ENCODE measurements at regions not wholly inside any gene's neighbourhood (a gene's known extent, or its start where the extent isn't known, plus 50 kb on each side); places are given as distances from the start of the nearest gene placed in this dataset.

- H3K4me3 ChIP-seq (ENCODE audit: low read length in 2 of 2) = no peak overlapping the region
- DNase-seq (ENCODE audit: low spot score) = no peak
- H3K4me1 ChIP-seq (ENCODE audit: control insufficient read depth in 2 of 2, insufficient read depth in 1 of 2, low read depth in 1 of 2, low read length in 2 of 2) = peaks cover 0 to 1% of the 10 kb centered on the region in 2 donors
- no peak overlapping the region for H2BK120ac ChIP-seq (ENCODE audit: low read depth, low read length)
- H3K4ac ChIP-seq (ENCODE audit: low read length) = no peak overlapping the region
- H3K27me3 ChIP-seq (ENCODE audit: control insufficient read depth in 3 of 3, insufficient read depth in 3 of 3, low read depth in 1 of 3, low read length in 3 of 3) = no peaks in the 10 kb centered on the region
- H2BK15ac ChIP-seq (ENCODE audit: low read length) = no peak overlapping the region
- no peak overlapping the region for H2BK12ac ChIP-seq (ENCODE audit: low read length)
- no peak overlapping the region for H2AK5ac ChIP-seq (ENCODE audit: low read depth, low read length)
- H3K4me2 ChIP-seq (ENCODE audit: insufficient read depth, low read length, poor library complexity, severe bottlenecking) = no peak overlapping the region
- no peak overlapping the region for H3K18ac ChIP-seq (ENCODE audit: low read length)
- no peaks in the 10 kb centered on the region for H3K9me3 ChIP-seq (replicated peaks in 1 of 2; ENCODE audit: control insufficient read depth in 2 of 2, insufficient read depth in 1 of 2, low read depth in 1 of 2, low read length in 2 of 2)
- H3K27ac ChIP-seq (replicated peaks; ENCODE audit: low read length) = no peak overlapping the region
- no peak overlapping the region for H4K8ac ChIP-seq (ENCODE audit: low read depth, low read length)
- H2AFZ ChIP-seq (ENCODE audit: low read length) = no peak overlapping the region
- no peak overlapping the region for H3K14ac ChIP-seq (ENCODE audit: low read length)
- no peak overlapping the region for H3K9ac ChIP-seq (ENCODE audit: low read depth, low read length, poor library complexity)
- H4K91ac ChIP-seq (ENCODE audit: low read depth, low read length, poor library complexity) = no peak overlapping the region
- no peaks in the 10 kb centered on the region for H3K79me1 ChIP-seq (ENCODE audit: low read depth, low read length)
- no peak overlapping the region for H2BK5ac ChIP-seq (ENCODE audit: low read length)
- H3K23ac ChIP-seq (ENCODE audit: low read depth, low read length, poor library complexity) = no peak overlapping the region
- H3K36me3 ChIP-seq (replicated peaks in 1 of 2; ENCODE audit: control insufficient read depth in 2 of 2, insufficient read depth in 2 of 2, low read length in 2 of 2) = no peaks in the 10 kb centered on the region
Observed at GRCh38 chr2:71779774-71780105, 326.4 kb downstream of the DYSF start.

GRCh38 chr2:71778936-71779773, 325.8 kb downstream of the DYSF start:
- Histone ChIP-seq H3K27ac (replicated peaks; ENCODE audit: low read length) (no peak overlapping the region), H3K4me1 (ENCODE audit: control insufficient read depth in 2 of 2, insufficient read depth in 1 of 2, low read depth in 1 of 2, low read length in 2 of 2) (peaks cover 0 to 1% of the 10 kb centered on the region in 2 donors), H4K91ac (ENCODE audit: low read depth, low read length, poor library complexity) (no peak overlapping the region), H2BK15ac (ENCODE audit: low read length) (no peak overlapping the region), H3K9me3 (replicated peaks in 1 of 2; ENCODE audit: control insufficient read depth in 2 of 2, insufficient read depth in 1 of 2, low read depth in 1 of 2, low read length in 2 of 2) (no peaks in the 10 kb centered on the region), H3K36me3 (replicated peaks in 1 of 2; ENCODE audit: control insufficient read depth in 2 of 2, insufficient read depth in 2 of 2, low read length in 2 of 2) (no peaks in the 10 kb centered on the region), H3K4ac (ENCODE audit: low read length) (no peak overlapping the region), H3K23ac (ENCODE audit: low read depth, low read length, poor library complexity) (no peak overlapping the region), H2AK5ac (ENCODE audit: low read depth, low read length) (no peak overlapping the region), H3K9ac (ENCODE audit: low read depth, low read length, poor library complexity) (no peak overlapping the region), H4K8ac (ENCODE audit: low read depth, low read length) (no peak overlapping the region), H2BK12ac (ENCODE audit: low read length) (no peak overlapping the region), H2AFZ (ENCODE audit: low read length) (no peak overlapping the region), H3K18ac (ENCODE audit: low read length) (peak overlapping the region; percentile 23), H3K14ac (ENCODE audit: low read length) (no peak overlapping the region), H2BK5ac (ENCODE audit: low read length) (no peak overlapping the region), H2BK120ac (ENCODE audit: low read depth, low read length) (no peak overlapping the region), H3K27me3 (ENCODE audit: control insufficient read depth in 3 of 3, insufficient read depth in 3 of 3, low read depth in 1 of 3, low read length in 3 of 3) (no peaks in the 10 kb centered on the region), H3K79me1 (ENCODE audit: low read depth, low read length) (no peaks in the 10 kb centered on the region), H3K4me2 (ENCODE audit: insufficient read depth, low read length, poor library complexity, severe bottlenecking) (no peak overlapping the region), H3K4me3 (ENCODE audit: low read length in 2 of 2) (no peak overlapping the region)
- no peak for DNase-seq (ENCODE audit: low spot score)
- WGBS, 2 donors (ENCODE audit: extremely low coverage in 2 of 2, insufficient read length in 2 of 2, insufficient replicate concordance in 1 of 2) = no CpG with 5 or more reads among the region's 8 CpGs

- Histone ChIP-seq H4K91ac (ENCODE audit: low read depth, low read length, poor library complexity) (no peak overlapping the region), H2BK120ac (ENCODE audit: low read depth, low read length) (no peak overlapping the region), H3K23ac (ENCODE audit: low read depth, low read length, poor library complexity) (no peak overlapping the region), H3K18ac (ENCODE audit: low read length) (no peak overlapping the region), H3K27me3 (ENCODE audit: control insufficient read depth in 3 of 3, insufficient read depth in 3 of 3, low read depth in 1 of 3, low read length in 3 of 3) (no peaks in the 10 kb centered on the region), H3K9ac (ENCODE audit: low read depth, low read length, poor library complexity) (no peak overlapping the region), H2BK15ac (ENCODE audit: low read length) (no peak overlapping the region), H3K4me1 (ENCODE audit: control insufficient read depth in 2 of 2, insufficient read depth in 1 of 2, low read depth in 1 of 2, low read length in 2 of 2) (peaks cover 0 to 1% of the 10 kb centered on the region in 2 donors), H3K14ac (ENCODE audit: low read length) (no peak overlapping the region), H2AFZ (ENCODE audit: low read length) (no peak overlapping the region), H4K8ac (ENCODE audit: low read depth, low read length) (no peak overlapping the region), H3K27ac (replicated peaks; ENCODE audit: low read length) (no peak overlapping the region), H2BK5ac (ENCODE audit: low read length) (no peak overlapping the region), H3K79me1 (ENCODE audit: low read depth, low read length) (no peaks in the 10 kb centered on the region), H3K9me3 (replicated peaks in 1 of 2; ENCODE audit: control insufficient read depth in 2 of 2, insufficient read depth in 1 of 2, low read depth in 1 of 2, low read length in 2 of 2) (no peaks in the 10 kb centered on the region), H3K36me3 (replicated peaks in 1 of 2; ENCODE audit: control insufficient read depth in 2 of 2, insufficient read depth in 2 of 2, low read length in 2 of 2) (no peaks in the 10 kb centered on the region), H2AK5ac (ENCODE audit: low read depth, low read length) (no peak overlapping the region), H2BK12ac (ENCODE audit: low read length) (no peak overlapping the region), H3K4me2 (ENCODE audit: insufficient read depth, low read length, poor library complexity, severe bottlenecking) (no peak overlapping the region), H3K4me3 (ENCODE audit: low read length in 2 of 2) (no peak overlapping the region), H3K4ac (ENCODE audit: low read length) (no peak overlapping the region)
- no peak for DNase-seq (ENCODE audit: low spot score)
- WGBS, 2 donors (ENCODE audit: extremely low coverage in 2 of 2, insufficient read length in 2 of 2, insufficient replicate concordance in 1 of 2) = no CpG with 5 or more reads among the region's 2 CpGs
Observed at GRCh38 chr2:71778514-71778913, 325.2 kb downstream of the DYSF start.

GRCh38 chr2:71777946-71778345, 324.6 kb downstream of the DYSF start:
- Histone ChIP-seq H3K4me3 (ENCODE audit: low read length in 2 of 2) (no peak overlapping the region), H2BK12ac (ENCODE audit: low read length) (no peak overlapping the region), H3K27me3 (ENCODE audit: control insufficient read depth in 3 of 3, insufficient read depth in 3 of 3, low read depth in 1 of 3, low read length in 3 of 3) (no peaks in the 10 kb centered on the region), H2BK5ac (ENCODE audit: low read length) (no peak overlapping the region), H3K4me2 (ENCODE audit: insufficient read depth, low read length, poor library complexity, severe bottlenecking) (no peak overlapping the region), H3K36me3 (replicated peaks in 1 of 2; ENCODE audit: control insufficient read depth in 2 of 2, insufficient read depth in 2 of 2, low read length in 2 of 2) (no peaks in the 10 kb centered on the region), H4K91ac (ENCODE audit: low read depth, low read length, poor library complexity) (no peak overlapping the region), H3K4me1 (ENCODE audit: control insufficient read depth in 2 of 2, insufficient read depth in 1 of 2, low read depth in 1 of 2, low read length in 2 of 2) (peaks cover 0 to 1% of the 10 kb centered on the region in 2 donors), H3K9ac (ENCODE audit: low read depth, low read length, poor library complexity) (no peak overlapping the region), H2BK15ac (ENCODE audit: low read length) (no peak overlapping the region), H3K14ac (ENCODE audit: low read length) (no peak overlapping the region), H3K18ac (ENCODE audit: low read length) (no peak overlapping the region), H3K27ac (replicated peaks; ENCODE audit: low read length) (no peak overlapping the region), H3K23ac (ENCODE audit: low read depth, low read length, poor library complexity) (no peak overlapping the region), H2BK120ac (ENCODE audit: low read depth, low read length) (no peak overlapping the region), H4K8ac (ENCODE audit: low read depth, low read length) (no peak overlapping the region), H3K4ac (ENCODE audit: low read length) (no peak overlapping the region), H2AK5ac (ENCODE audit: low read depth, low read length) (no peak overlapping the region), H3K9me3 (replicated peaks in 1 of 2; ENCODE audit: control insufficient read depth in 2 of 2, insufficient read depth in 1 of 2, low read depth in 1 of 2, low read length in 2 of 2) (no peaks in the 10 kb centered on the region), H2AFZ (ENCODE audit: low read length) (no peak overlapping the region), H3K79me1 (ENCODE audit: low read depth, low read length) (no peaks in the 10 kb centered on the region)
- no peak for DNase-seq (ENCODE audit: low spot score)
- no CpG with 5 or more reads among the region's 4 CpGs for WGBS, 2 donors (ENCODE audit: extremely low coverage in 2 of 2, insufficient read length in 2 of 2, insufficient replicate concordance in 1 of 2)

Data from neuronal stem cell (in vitro differentiated cells).